K562 (cell line): ENCODE measurements at regions not wholly inside any gene's neighbourhood (a gene's known extent, or its start where the extent isn't known, plus 50 kb on each side); places are given as distances from the start of the nearest gene placed in this dataset.

Experiments used
- ATAC-seq: fragments of 200-7000 bp; cut with Tn5 transposase; 3 replicates; pipeline ENCODE4 v1.9.1; 2020; ENCODE audit warnings: moderate library complexity
- BruUV-seq: library from RNA; stranded (reverse); fragments of 400-500 nt; replicated peaks from 2 replicates; lab custom pipeline; 2021; lab: Mats Ljungman, UMichigan
- CTCF ChIA-PET: fragments of 300-600 bp; formaldehyde crosslinking; extraction: SDS; loops from one replicate; lab custom pipeline; 2021; ENCODE audit warnings: low intra/inter-chr PET ratio; lab: Yijun Ruan, JAX
- POLR2A ChIA-PET: fragments of 300-600, 350-650 bp; sonication (Branson Sonifier 250); formaldehyde crosslinking; extraction: SDS; loops from one replicate; lab custom pipeline; 2021; ENCODE audit warnings: antibody characterized with exemption, inconsistent platforms; lab: Yijun Ruan, JAX
- DNase-seq, 4 experiments: peaks; one replicate each; pipeline versions ENCODE4 v3.0.0 to v3.0.0-alpha.2; 2011 to 2018; ENCODE audit warnings: low spot score in 3 of 4, mixed read lengths in 3 of 4; ENCODE audit errors: extremely low read depth in 1 of 4
- FAIRE-seq: peaks from 2 replicates; lab custom pipeline; 2011; peaks lifted over from hg19 to GRCh38; lab: Jason Lieb, UNC
- H2AFZ ChIP-seq: 2 replicates; pipeline ENCODE4 v1.6.0; 2011; ENCODE audit warnings: low read depth, low read length, control low read depth, inconsistent platforms
- H3K27ac ChIP-seq: fragments of 200-600 bp; 3 replicates; pipeline ENCODE4 v1.8.0; 2011; ENCODE audit warnings: low read depth, mild to moderate bottlenecking, control low read depth, inconsistent platforms, low read length, moderate library complexity, mixed read lengths; ENCODE audit errors: extremely low read depth
- H3K27me3 ChIP-seq, 2 experiments: fragments of 300-600 bp in 1 of 2; 2 replicates in 1 of 2; 3 replicates in 1 of 2; pipeline versions ENCODE4 v1.6.0 to v1.8.0; 2011; ENCODE audit warnings: inconsistent platforms in 2 of 2, low read length in 2 of 2, mild to moderate bottlenecking in 1 of 2, mixed read lengths in 1 of 2, moderate library complexity in 1 of 2; ENCODE audit not compliant: control insufficient read depth in 2 of 2, insufficient read depth in 2 of 2
- H3K36me3 ChIP-seq: fragments of 300-600 bp; 3 replicates; pipeline ENCODE4 v1.8.0; 2011; ENCODE audit warnings: mild to moderate bottlenecking, low read length, inconsistent platforms; ENCODE audit not compliant: control insufficient read depth, insufficient read depth
- H3K4me1 ChIP-seq, 2 experiments: fragments of 200-600 bp in 1 of 2; replicated peaks in 1 of 2; 2 replicates in 1 of 2; 3 replicates in 1 of 2; pipeline versions ENCODE4 v1.5.1 to v1.8.0; 2011; ENCODE audit warnings: inconsistent platforms in 2 of 2, low read length in 2 of 2, mild to moderate bottlenecking in 1 of 2, mixed read lengths in 1 of 2, moderate library complexity in 1 of 2; ENCODE audit not compliant: control insufficient read depth in 2 of 2, insufficient read depth in 2 of 2
- H3K4me2 ChIP-seq: 2 replicates; pipeline ENCODE4 v1.6.1; 2011; ENCODE audit warnings: low read length, control low read depth, inconsistent platforms, mixed read lengths; ENCODE audit not compliant: insufficient read depth
- H3K4me3 ChIP-seq: fragments of 200-600 bp; sonication (generic), shearing (Covaris generic); 2 replicates; pipeline ENCODE4 v1.5.1; 2016; ENCODE audit warnings: control low read depth, inconsistent platforms
- H3K79me2 ChIP-seq: fragments of 200-600 bp; 3 replicates; pipeline ENCODE4 v1.8.0; 2011; ENCODE audit warnings: low read length, inconsistent platforms; ENCODE audit not compliant: control insufficient read depth, insufficient read depth
- H3K9ac ChIP-seq, 2 experiments: 2 replicates each; pipeline versions ENCODE4 v1.6.0 to v1.6.1; 2011; ENCODE audit warnings: low read depth in 2 of 2, low read length in 2 of 2, control low read depth in 1 of 2, inconsistent platforms in 1 of 2, mild to moderate bottlenecking in 1 of 2, mixed read lengths in 1 of 2; ENCODE audit not compliant: insufficient read depth in 1 of 2
- H3K9me1 ChIP-seq: one replicate; pipeline ENCODE4 v1.6.0; 2011; ENCODE audit warnings: inconsistent platforms, mild to moderate bottlenecking, low read length, moderate library complexity; ENCODE audit not compliant: control insufficient read depth, insufficient read depth
- H3K9me3 ChIP-seq: replicated peaks from 2 replicates; pipeline ENCODE4 v1.5.1; 2011; ENCODE audit warnings: low read depth, low read length, inconsistent platforms; ENCODE audit not compliant: control insufficient read depth, insufficient read depth
- H4K20me1 ChIP-seq: replicated peaks from 2 replicates; pipeline ENCODE4 v1.6.1; 2011; ENCODE audit warnings: low read length, inconsistent platforms, mixed read lengths; ENCODE audit not compliant: control insufficient read depth, insufficient read depth
- CTCF ChIP-seq, 3 experiments: IDR thresholded peaks in 2 of 3; conservative IDR thresholded peaks in 1 of 3; 2 replicates each; pipeline ENCODE4 v1.5.1; 2011 to 2012; ENCODE audit warnings: low read length in 3 of 3, mild to moderate bottlenecking in 3 of 3, control low read depth in 2 of 3, improper control_type of control experiment in 1 of 3, inconsistent platforms in 1 of 3, low read depth in 1 of 3, mixed read lengths in 1 of 3, moderate library complexity in 1 of 3; ENCODE audit not compliant: insufficient read depth in 2 of 3
- EGR1 ChIP-seq: fragments of 450-650 bp; conservative IDR thresholded peaks from 2 replicates; pipeline ENCODE4 v1.6.1; 2017; ENCODE audit warnings: mild to moderate bottlenecking
- HMGXB4 ChIP-seq: sonication (generic); formaldehyde crosslinking; IDR thresholded peaks from 2 replicates; pipeline ENCODE4 v1.8.1; 2023; ENCODE audit warnings: mild to moderate bottlenecking, missing genetic modification reagents
- NR4A1 ChIP-seq, 2 experiments: fragments of 250-450 bp in 1 of 2; fragments of 450-650 bp in 1 of 2; sonication (Bioruptor Pico) in 1 of 2; IDR thresholded peaks; 2 replicates each; pipeline versions ENCODE4 v1.4.0 to v1.6.1; 2016 to 2020; ENCODE audit warnings: mild to moderate bottlenecking in 2 of 2, missing compliant biosample characterization in 1 of 2, missing genetic modification characterization in 1 of 2, moderate library complexity in 1 of 2
- PKNOX1 ChIP-seq: fragments of 450-650 bp; IDR thresholded peaks from 2 replicates; pipeline ENCODE4 v1.6.1; 2016
- RNF2 ChIP-seq: sonication (generic); IDR thresholded peaks from 2 replicates; pipeline ENCODE4 v1.6.1; 2016
- SMARCA4 ChIP-seq: fragments of 450-650 bp; IDR thresholded peaks from 2 replicates; pipeline ENCODE4 v1.6.1; 2016
- SPI1 ChIP-seq: IDR thresholded peaks from 2 replicates; pipeline ENCODE4 v1.6.1; 2011; ENCODE audit warnings: low read depth, low read length, control low read depth, borderline replicate concordance
- TRIM28 ChIP-seq: fragments of 450-650 bp; IDR thresholded peaks from 2 replicates; pipeline ENCODE4 v1.6.1; 2017
- ZKSCAN1 ChIP-seq: fragments of 150-350 bp; IDR thresholded peaks from 2 replicates; pipeline ENCODE4 v1.6.1; 2016; ENCODE audit warnings: low read depth, low read length
- ZNF282 ChIP-seq: sonication (generic); formaldehyde crosslinking; IDR thresholded peaks from 2 replicates; pipeline ENCODE4 v1.8.1; 2023; ENCODE audit warnings: missing genetic modification reagents
- ZNF609 ChIP-seq: sonication (generic); formaldehyde crosslinking; IDR thresholded peaks from 2 replicates; pipeline ENCODE4 v1.8.1; 2023; ENCODE audit warnings: missing genetic modification reagents, mild to moderate bottlenecking, borderline replicate concordance
- ZNF644 ChIP-seq: fragments of 200-800 bp; sonication (Bioruptor generic); IDR thresholded peaks from 2 replicates; pipeline ENCODE4 v1.6.1; 2016; ENCODE audit warnings: low read depth, missing genetic modification characterization, missing compliant biosample characterization
- WGBS: fragments of 100-300 bp; shearing (Covaris generic); methylation state at CpG from one replicate; pipeline ENCODE4 v1.1.6; 2016; ENCODE audit warnings: low coverage, mixed read lengths; ENCODE audit not compliant: insufficient coverage; ENCODE audit errors: missing lambda C conversion rate; 5-methylcytosine and 5-hydroxymethylcytosine counted together
- in situ Hi-C: fragments of 300-500 bp; cut with MboI; formaldehyde crosslinking; loops from 4 replicates; pipeline ENCODE4 v1.15.0; 2018; ENCODE audit warnings: inconsistent platforms, mixed read lengths
- intact Hi-C: fragments of 100-400 bp; cut with micrococcal nuclease; formaldehyde crosslinking; loops from 2 replicates; pipeline ENCODE4 v1.14.2; 2022

DNA sequence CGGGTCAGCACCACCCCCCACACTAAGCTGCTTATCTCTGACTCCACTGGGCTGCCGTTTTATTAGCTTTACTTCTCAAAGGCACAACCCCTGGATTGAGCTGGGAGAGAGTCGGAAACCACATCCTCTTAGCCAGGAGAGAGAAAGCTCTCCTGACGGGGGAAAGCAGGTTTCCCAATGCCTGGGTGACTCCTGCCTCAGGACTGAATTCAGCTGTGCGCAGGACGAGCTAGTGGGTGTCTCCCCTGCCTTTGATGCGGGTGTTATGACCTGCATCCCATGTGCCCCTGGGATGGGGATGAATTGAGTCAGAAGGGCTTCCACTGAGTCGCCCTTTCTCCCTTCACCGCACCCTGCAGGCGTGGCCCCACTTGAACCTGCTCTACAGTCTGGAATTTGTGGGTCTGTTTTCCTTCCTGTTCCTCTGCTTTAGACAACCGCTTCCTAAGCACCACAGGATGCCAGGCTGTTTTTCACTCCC lies 819.2 kb upstream of the EEF2KMT start (continued):
- no peak for TF ChIP-seq RNF2
- no peak for TF ChIP-seq ZNF282 (CRISPR knock-in tag)
- no peak for TF ChIP-seq ZNF644 (tag)
- TF ChIP-seq NR4A1 (CRISPR knock-in tag; IDR thresholded peaks at IDR 0.05) = no peak
- TF ChIP-seq NR4A1 (tag; IDR thresholded peaks at IDR 0.05) = no peak

GRCh38 chr16:5911241-5911640 lies 813.6 kb upstream of the EEF2KMT start:
- Histone ChIP-seq H3K9me3 (no peaks in the 10 kb centered on the region), H3K9ac (no peak overlapping the region), H3K9me1 (no peaks in the 10 kb centered on the region), H3K36me3 (no peaks in the 10 kb centered on the region), H3K27ac (no peak overlapping the region), H3K4me2 (no peak overlapping the region), H2AFZ (no peak overlapping the region), H3K79me2 (no peaks in the 10 kb centered on the region), H3K27me3 (no peaks in the 10 kb centered on the region), H3K4me1 (no peaks in the 10 kb centered on the region), H3K4me3 (no peak overlapping the region), H4K20me1 (no peaks in the 10 kb centered on the region)
- WGBS = 0% methylated on average over 10 of the region's 10 CpGs
- POLR2A ChIA-PET = no interaction called here
- intact Hi-C loops = no loop called here
- BruUV-seq = no TSS peak
- ATAC-seq (no peak), FAIRE-seq (no peak), DNase-seq (no peak)
- CTCF ChIA-PET = no interaction called here
- in situ Hi-C loops = no loop called here
- no peak for TF ChIP-seq PKNOX1
- TF ChIP-seq ZKSCAN1 = no peak
- TF ChIP-seq SPI1 = no peak
- TF ChIP-seq ZNF609 (CRISPR knock-in tag) = no peak
- TF ChIP-seq TRIM28 = no peak
- TF ChIP-seq SMARCA4 = no peak
- no peak for TF ChIP-seq EGR1
- no peak for TF ChIP-seq CTCF (IDR thresholded peaks at IDR 0.05 in 2 of 3, conservative IDR thresholded peaks at IDR 0.05 in 1 of 3; ENCODE audit: insufficient read depth in 2 of 3, low read depth in 1 of 3, low read length in 3 of 3)
- no peak for TF ChIP-seq HMGXB4 (CRISPR knock-in tag)
